ENCODE measurements at regions not wholly inside any gene's neighbourhood (a gene's known extent, or its start where the extent isn't known, plus 50 kb on each side); places are given as distances from the start of the nearest gene placed in this dataset.

- Histone ChIP-seq H3K4me1 (ENCODE audit: control insufficient read depth in 1 of 2, insufficient read depth in 2 of 2, low read length in 2 of 2) (no peaks in the 10 kb centered on the region), H3K27me3 (ENCODE audit: insufficient read depth, low read length) (peaks cover 36% of the 10 kb centered on the region; the same call in 1 of the 2 replicates), H3K9ac (ENCODE audit: low read length) (no peak overlapping the region), H3K9me3 (ENCODE audit: control insufficient read depth in 1 of 2, insufficient read depth in 1 of 2, low read depth in 1 of 2, low read length in 2 of 2) (no peaks in the 10 kb centered on the region), H3K4me3 (replicated peaks in 1 of 2; ENCODE audit: low read depth in 1 of 2, low read length in 2 of 2) (no peak overlapping the region), H2AFZ (ENCODE audit: low read depth, low read length, poor library complexity, severe bottlenecking) (no peak overlapping the region), H3K36me3 (ENCODE audit: control insufficient read depth in 1 of 2, insufficient read depth in 2 of 2, low read length in 2 of 2) (no peaks in the 10 kb centered on the region), H3K9me2 (ENCODE audit: insufficient read depth) (no peaks in the 10 kb centered on the region), H3K79me2 (ENCODE audit: insufficient read depth, low read length) (no peaks in the 10 kb centered on the region), H3K27ac (ENCODE audit: low read depth, low read length) (no peak overlapping the region), H4K20me1 (ENCODE audit: insufficient read depth) (no peaks in the 10 kb centered on the region), H3K4me2 (ENCODE audit: low read length) (no peak overlapping the region)
- intact Hi-C loops (cut with micrococcal nuclease), result no loop called here
- no TSS peak for BruUV-seq (replicated peaks)
- POLR2A ChIA-PET, result no interaction called here
- RAD21 ChIA-PET (ENCODE audit: low non-redundant PET in 1 of 2, low total read pairs in 2 of 2, uncharacterized antibody in 2 of 2, unreplicated experiment in 2 of 2), result no interaction called here
- DNase-seq (ENCODE audit: low read depth, low spot score) (no peak), ATAC-seq (no peak)
- TF ChIP-seq EGR1 (IDR thresholded peaks at IDR 0.05; ENCODE audit: low read depth) (no peak), JUND (IDR thresholded peaks at IDR 0.05) (no peak), FOSL1 (IDR thresholded peaks at IDR 0.05; ENCODE audit: low read depth) (no peak), SRF (IDR thresholded peaks at IDR 0.05; ENCODE audit: low read depth) (no peak), MAX (IDR thresholded peaks at IDR 0.05) (no peak), SP1 (IDR thresholded peaks at IDR 0.05; ENCODE audit: low read depth) (no peak), ZNF274 (IDR thresholded peaks at IDR 0.05; ENCODE audit: low read depth, low read length) (no peak), POLR2A (IDR thresholded peaks at IDR 0.05; ENCODE audit: borderline replicate concordance, extremely low read depth, insufficient read depth, insufficient read length) (no peak), ELF1 (IDR thresholded peaks at IDR 0.05; ENCODE audit: borderline replicate concordance, low read depth) (no peak), YY1 (IDR thresholded peaks at IDR 0.05; ENCODE audit: extremely low read depth, insufficient replicate concordance, low read depth, low read length) (no peak), CBX3 (IDR thresholded peaks at IDR 0.05; ENCODE audit: low read depth) (no peak), TCF7L2 (IDR thresholded peaks at IDR 0.05; ENCODE audit: borderline replicate concordance, extremely low read depth, insufficient read depth, insufficient read length) (no peak), POLR2AphosphoS5 (IDR thresholded peaks at IDR 0.05; ENCODE audit: low read depth, low read length) (no peak), CTCF (IDR thresholded peaks at IDR 0.05 in 2 of 3, conservative IDR thresholded peaks at IDR 0.05 in 1 of 3; ENCODE audit: borderline replicate concordance in 1 of 3, insufficient read depth in 1 of 3, low read depth in 2 of 3, low read length in 2 of 3) (no peak)
- TF ChIP-seq, protein P1, sequence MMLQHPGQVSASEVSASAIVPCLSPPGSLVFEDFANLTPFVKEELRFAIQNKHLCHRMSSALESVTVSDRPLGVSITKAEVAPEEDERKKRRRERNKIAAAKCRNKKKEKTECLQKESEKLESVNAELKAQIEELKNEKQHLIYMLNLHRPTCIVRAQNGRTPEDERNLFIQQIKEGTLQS (IDR thresholded peaks at IDR 0.05), result no peak
- TF ChIP-seq, protein P2, sequence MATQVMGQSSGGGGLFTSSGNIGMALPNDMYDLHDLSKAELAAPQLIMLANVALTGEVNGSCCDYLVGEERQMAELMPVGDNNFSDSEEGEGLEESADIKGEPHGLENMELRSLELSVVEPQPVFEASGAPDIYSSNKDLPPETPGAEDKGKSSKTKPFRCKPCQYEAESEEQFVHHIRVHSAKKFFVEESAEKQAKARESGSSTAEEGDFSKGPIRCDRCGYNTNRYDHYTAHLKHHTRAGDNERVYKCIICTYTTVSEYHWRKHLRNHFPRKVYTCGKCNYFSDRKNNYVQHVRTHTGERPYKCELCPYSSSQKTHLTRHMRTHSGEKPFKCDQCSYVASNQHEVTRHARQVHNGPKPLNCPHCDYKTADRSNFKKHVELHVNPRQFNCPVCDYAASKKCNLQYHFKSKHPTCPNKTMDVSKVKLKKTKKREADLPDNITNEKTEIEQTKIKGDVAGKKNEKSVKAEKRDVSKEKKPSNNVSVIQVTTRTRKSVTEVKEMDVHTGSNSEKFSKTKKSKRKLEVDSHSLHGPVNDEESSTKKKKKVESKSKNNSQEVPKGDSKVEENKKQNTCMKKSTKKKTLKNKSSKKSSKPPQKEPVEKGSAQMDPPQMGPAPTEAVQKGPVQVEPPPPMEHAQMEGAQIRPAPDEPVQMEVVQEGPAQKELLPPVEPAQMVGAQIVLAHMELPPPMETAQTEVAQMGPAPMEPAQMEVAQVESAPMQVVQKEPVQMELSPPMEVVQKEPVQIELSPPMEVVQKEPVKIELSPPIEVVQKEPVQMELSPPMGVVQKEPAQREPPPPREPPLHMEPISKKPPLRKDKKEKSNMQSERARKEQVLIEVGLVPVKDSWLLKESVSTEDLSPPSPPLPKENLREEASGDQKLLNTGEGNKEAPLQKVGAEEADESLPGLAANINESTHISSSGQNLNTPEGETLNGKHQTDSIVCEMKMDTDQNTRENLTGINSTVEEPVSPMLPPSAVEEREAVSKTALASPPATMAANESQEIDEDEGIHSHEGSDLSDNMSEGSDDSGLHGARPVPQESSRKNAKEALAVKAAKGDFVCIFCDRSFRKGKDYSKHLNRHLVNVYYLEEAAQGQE (IDR thresholded peaks at IDR 0.05; ENCODE audit: low read depth), result no peak
- CTCF ChIA-PET, result no interaction called here
Measured at GRCh38 chr2:7571701-7572100, 654.5 kb downstream of the RNF144A start.
